HT-29 (cell line): ENCODE measurements at regions not wholly inside any gene's neighbourhood (a gene's known extent, or its start where the extent isn't known, plus 50 kb on each side); places are given as distances from the start of the nearest gene placed in this dataset.

ENCODE experiments used
- DNase-seq: peaks from one replicate; pipeline ENCODE4 v3.0.0-alpha.2; 2015; ENCODE audit warnings: low spot score

DNA sequence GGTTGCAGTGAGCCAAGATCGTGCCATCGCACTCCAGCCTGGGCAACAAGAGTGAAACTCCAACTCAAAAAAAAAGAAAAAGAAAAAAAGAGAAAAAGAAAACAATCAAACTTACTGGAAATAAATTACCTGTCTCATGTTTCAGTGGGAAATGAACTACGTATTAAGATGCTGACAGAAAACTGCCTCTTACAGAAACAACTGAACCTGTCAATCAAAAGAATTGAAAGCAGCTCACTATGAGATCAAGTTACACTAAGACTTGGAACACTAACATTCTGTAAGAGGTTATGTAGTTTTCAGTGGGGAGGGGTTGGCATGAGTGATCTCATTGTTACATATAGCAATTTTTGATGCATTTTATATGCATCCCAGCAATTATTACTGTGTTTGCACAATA lies 64.4 kb upstream of the SPATA31E1 start:
- DNase-seq = no peak

DNA sequence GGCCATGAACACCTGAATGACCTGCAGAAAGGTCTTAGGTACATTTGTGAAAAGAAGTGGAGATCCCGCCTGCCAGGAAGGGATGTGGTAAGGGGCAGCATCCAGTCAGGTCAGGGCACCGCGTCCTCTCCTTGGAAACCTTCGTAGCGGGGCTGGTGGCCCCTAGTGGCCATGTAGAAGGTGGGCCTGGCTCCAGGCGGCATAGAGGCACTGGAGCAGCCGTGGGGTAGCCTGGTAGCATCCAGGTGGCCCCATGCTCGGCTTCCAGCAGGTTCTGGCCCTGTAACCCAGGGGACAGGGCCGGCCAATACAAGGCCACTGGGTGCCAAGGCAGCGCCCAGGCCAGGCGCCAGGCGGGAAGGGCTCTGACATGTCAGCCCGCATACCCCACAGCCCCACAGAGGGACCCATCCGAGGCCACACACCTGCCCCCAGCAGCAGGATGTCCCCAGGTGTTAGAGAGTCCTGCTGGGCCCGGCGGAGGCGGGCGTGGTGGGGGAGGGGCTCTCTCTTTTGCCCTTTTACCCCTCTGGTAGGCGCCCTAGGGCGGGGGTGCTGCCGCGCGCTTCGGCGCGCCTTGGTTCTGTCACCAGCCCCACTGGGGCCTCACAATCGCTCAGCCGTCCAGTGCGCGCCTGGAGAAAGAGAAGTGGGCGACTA lies 58.3 kb upstream of the SPATA31E1 start:
- DNase-seq = no peak

DNA sequence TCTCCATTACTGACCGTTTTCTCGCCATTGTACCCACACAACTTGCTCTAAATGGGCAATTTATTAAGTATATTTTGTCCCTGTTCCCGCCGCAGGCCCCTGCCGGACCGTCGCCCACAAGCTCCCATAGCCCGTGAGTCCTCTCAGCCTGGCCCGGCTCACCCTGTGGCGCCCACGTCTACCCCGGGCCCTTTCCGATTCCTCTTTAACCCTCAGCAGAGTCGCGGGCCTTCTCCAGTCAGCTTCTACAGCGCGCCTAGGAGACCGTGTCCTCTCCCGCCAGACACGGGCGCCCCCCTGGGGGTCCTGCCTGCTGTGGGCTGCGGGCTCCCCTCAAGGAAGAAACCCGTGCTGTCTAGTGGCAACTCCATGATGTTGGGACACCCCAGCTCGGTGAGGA lies 57.8 kb upstream of the SPATA31E1 start:
- DNase-seq = no peak

DNA sequence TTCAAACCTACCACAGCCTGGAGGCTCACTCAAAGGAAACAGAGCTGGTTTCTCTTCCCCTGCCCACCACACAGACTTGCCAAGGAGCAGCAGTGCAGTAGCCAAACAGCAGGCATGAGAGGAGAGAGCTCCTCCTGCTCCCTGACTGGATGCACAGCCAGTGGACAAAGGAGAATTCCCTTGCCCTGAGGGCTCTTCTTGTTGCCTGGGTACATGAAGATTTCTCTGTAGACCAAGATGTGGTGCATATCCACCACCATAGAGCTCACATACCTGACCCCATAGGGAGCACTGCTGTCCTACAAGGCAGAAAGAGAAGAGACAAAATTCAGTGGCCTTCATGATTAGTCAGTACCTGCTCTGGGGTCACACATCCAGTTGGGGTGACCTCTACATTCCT lies 56.3 kb upstream of the SPATA31E1 start:
- no peak for DNase-seq

DNA sequence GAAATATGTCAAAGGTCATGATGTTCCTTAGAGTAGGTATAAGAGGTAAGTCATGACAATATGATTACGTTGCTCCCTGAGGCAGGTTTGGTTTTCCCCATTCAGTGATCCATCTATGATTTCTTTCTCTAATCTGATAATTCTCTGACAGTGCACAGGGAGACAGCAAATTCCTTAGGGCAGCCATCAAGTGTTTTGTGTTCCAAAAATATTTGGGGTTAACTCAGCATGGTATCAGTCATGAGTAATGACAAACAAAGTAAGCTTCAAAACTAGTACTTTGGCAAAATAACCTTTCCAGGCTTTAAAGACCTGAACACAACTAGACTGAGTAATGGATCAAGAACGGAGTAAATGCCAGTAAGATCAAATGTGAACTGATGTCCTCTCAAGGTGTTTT lies 55.3 kb upstream of the SPATA31E1 start:
- DNase-seq = no peak

DNA sequence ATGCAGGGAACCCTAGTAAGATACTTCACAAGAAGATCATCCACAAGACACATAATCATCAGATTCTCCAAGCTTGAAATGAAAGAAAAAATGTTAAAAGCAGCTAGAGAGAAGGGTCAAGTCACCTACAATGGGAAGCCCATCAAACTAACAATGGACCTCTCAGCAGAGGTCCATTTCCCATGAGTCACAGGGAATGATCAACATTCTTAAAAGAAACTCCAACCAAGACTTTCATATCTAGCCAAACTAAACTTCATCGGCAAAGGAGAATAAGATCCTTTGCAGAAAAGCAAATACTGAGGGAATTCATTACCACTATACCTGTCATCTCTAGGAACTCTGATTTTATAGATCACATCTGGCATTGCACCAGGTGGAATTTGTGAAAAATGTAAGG lies 52.9 kb upstream of the SPATA31E1 start:
- DNase-seq = no peak

DNA sequence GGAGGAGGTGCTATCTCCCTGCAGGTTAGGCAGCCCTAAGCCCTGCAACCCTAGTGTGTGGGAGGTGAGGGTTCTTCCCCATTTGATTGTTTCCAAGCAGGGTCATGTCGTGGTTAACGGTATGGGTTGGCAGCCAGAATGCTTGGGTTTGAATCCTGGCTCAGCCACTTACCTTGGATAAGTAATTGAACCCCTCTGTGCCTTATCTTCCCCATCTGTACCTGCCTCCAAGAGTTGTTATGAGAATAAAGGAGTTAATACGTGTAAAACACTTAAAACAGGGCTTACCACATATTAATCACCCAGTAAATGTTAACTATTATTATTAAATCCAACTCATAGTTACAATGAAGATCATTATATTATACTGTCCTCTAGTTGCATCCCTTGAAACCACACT lies 52.2 kb upstream of the SPATA31E1 start:
- no peak for DNase-seq

DNA sequence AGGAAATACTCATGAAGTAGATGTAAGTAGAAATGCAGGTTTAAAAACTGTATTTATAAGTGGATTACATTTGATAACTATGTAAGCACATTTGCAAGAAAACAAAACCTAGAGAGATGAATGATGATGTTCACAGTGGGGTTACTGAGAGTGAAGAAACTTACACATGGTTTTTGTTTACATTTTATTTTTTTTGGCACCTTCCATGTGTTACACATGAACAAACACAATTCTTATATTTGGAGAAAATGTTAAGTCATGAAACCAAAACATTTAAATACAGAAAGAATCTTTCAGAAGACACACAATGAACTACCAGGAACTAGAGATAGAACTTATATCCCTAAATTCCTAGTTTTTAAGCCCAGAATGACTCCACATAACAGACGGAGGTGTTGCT lies 51.5 kb upstream of the SPATA31E1 start:
- no peak for DNase-seq
